ENCODE measurements at regions not wholly inside any gene's neighbourhood (a gene's known extent, or its start where the extent isn't known, plus 50 kb on each side); places are given as distances from the start of the nearest gene placed in this dataset.

- no peaks in the 10 kb centered on the region for H3K27me3 ChIP-seq
- no peaks in the 10 kb centered on the region for H3K36me3 ChIP-seq
- H3K9me3 ChIP-seq, result no peaks in the 10 kb centered on the region
- no peak for DNase-seq
- H3K4me3 ChIP-seq, result no peak overlapping the region
Measured at GRCh38 chr2:126378176-126378575, 277.8 kb upstream of the GYPC start.

GRCh38 chr2:126381091-126381490 is 274.9 kb upstream of the GYPC start:
- H3K4me3 ChIP-seq, result no peak overlapping the region
- peaks cover 3% of the 10 kb centered on the region for H3K9me3 ChIP-seq
- H3K36me3 ChIP-seq, result no peaks in the 10 kb centered on the region
- H3K27me3 ChIP-seq, result no peaks in the 10 kb centered on the region
- peak; percentile 8 for DNase-seq

- no peak overlapping the region for H3K4me3 ChIP-seq
- no peaks in the 10 kb centered on the region for H3K27me3 ChIP-seq
- H3K36me3 ChIP-seq, result no peaks in the 10 kb centered on the region
- no peak for DNase-seq
- H3K9me3 ChIP-seq, result peaks cover 8% of the 10 kb centered on the region
Measured at GRCh38 chr2:126382998-126383397, 273.0 kb upstream of the GYPC start.

- peaks cover 8% of the 10 kb centered on the region for H3K9me3 ChIP-seq
- no peak for DNase-seq
- no peaks in the 10 kb centered on the region for H3K36me3 ChIP-seq
- H3K27me3 ChIP-seq, result no peaks in the 10 kb centered on the region
- no peak overlapping the region for H3K4me3 ChIP-seq
Measured at GRCh38 chr2:126383800-126384199, 272.2 kb upstream of the GYPC start.

GRCh38 chr2:126385441-126385840 is 270.5 kb upstream of the GYPC start:
- Histone ChIP-seq H3K9me3 (peaks cover 8% of the 10 kb centered on the region), H3K36me3 (no peaks in the 10 kb centered on the region), H3K4me3 (no peak overlapping the region), H3K27me3 (no peaks in the 10 kb centered on the region)
- no peak for DNase-seq

- Histone ChIP-seq H3K4me3 (no peak overlapping the region), H3K27me3 (no peaks in the 10 kb centered on the region), H3K36me3 (no peaks in the 10 kb centered on the region), H3K9me3 (peaks cover 8% of the 10 kb centered on the region)
- no peak for DNase-seq
Measured at GRCh38 chr2:126385983-126386382, 270.0 kb upstream of the GYPC start.

GRCh38 chr2:126389446-126389845 is 266.5 kb upstream of the GYPC start:
- Histone ChIP-seq H3K27me3 (no peaks in the 10 kb centered on the region), H3K4me3 (no peak overlapping the region), H3K36me3 (no peaks in the 10 kb centered on the region), H3K9me3 (peaks cover 8% of the 10 kb centered on the region)
- no peak for DNase-seq

GRCh38 chr2:126392889-126393288 is 263.1 kb upstream of the GYPC start:
- no peaks in the 10 kb centered on the region for H3K9me3 ChIP-seq
- H3K27me3 ChIP-seq, result no peaks in the 10 kb centered on the region
- no peaks in the 10 kb centered on the region for H3K36me3 ChIP-seq
- H3K4me3 ChIP-seq, result no peak overlapping the region
- no peak for DNase-seq

GRCh38 chr2:126399001-126399400 is 257.0 kb upstream of the GYPC start:
- no peaks in the 10 kb centered on the region for H3K9me3 ChIP-seq
- H3K4me3 ChIP-seq, result no peak overlapping the region
- H3K27me3 ChIP-seq, result no peaks in the 10 kb centered on the region
- DNase-seq, result no peak
- H3K36me3 ChIP-seq, result no peaks in the 10 kb centered on the region

GRCh38 chr2:126403039-126403628 is 252.8 kb upstream of the GYPC start:
- Histone ChIP-seq H3K9me3 (no peaks in the 10 kb centered on the region), H3K36me3 (no peaks in the 10 kb centered on the region), H3K4me3 (no peak overlapping the region), H3K27me3 (no peaks in the 10 kb centered on the region)
- no peak for DNase-seq

GRCh38 chr2:126406267-126406666 is 249.7 kb upstream of the GYPC start:
- Histone ChIP-seq H3K27me3 (no peaks in the 10 kb centered on the region), H3K36me3 (no peaks in the 10 kb centered on the region), H3K9me3 (no peaks in the 10 kb centered on the region), H3K4me3 (no peak overlapping the region)
- no peak for DNase-seq

- no peak overlapping the region for H3K4me3 ChIP-seq
- no peak for DNase-seq
Measured at GRCh38 chr2:126408671-126409070, 247.3 kb upstream of the GYPC start.

GRCh38 chr2:126409850-126410249 is 246.1 kb upstream of the GYPC start:
- Histone ChIP-seq H3K4me3 (no peak overlapping the region), H3K27me3 (no peaks in the 10 kb centered on the region; the same call in 1 of the 2 replicates), H3K36me3 (no peaks in the 10 kb centered on the region), H3K9me3 (no peaks in the 10 kb centered on the region)
- no peak for DNase-seq

More at GRCh38 chr2:126408671-126409070, 247.3 kb upstream of the GYPC start:
- Histone ChIP-seq H3K27me3 (no peaks in the 10 kb centered on the region; the same call in 1 of the 2 replicates), H3K9me3 (no peaks in the 10 kb centered on the region), H3K36me3 (no peaks in the 10 kb centered on the region)

GRCh38 chr2:126413079-126413478 is 242.9 kb upstream of the GYPC start:
- no peaks in the 10 kb centered on the region; the same call in none of the 2 replicates for H3K27me3 ChIP-seq
- no peaks in the 10 kb centered on the region for H3K36me3 ChIP-seq
- no peak overlapping the region for H3K4me3 ChIP-seq
- no peaks in the 10 kb centered on the region for H3K9me3 ChIP-seq
- DNase-seq, result no peak

GRCh38 chr2:126419403-126419802 is 236.6 kb upstream of the GYPC start:
- no peaks in the 10 kb centered on the region; the same call in 1 of the 2 replicates for H3K27me3 ChIP-seq
- H3K36me3 ChIP-seq, result no peaks in the 10 kb centered on the region
- no peak overlapping the region for H3K4me3 ChIP-seq
- no peak for DNase-seq
- no peaks in the 10 kb centered on the region; the same call in 1 of the 2 replicates for H3K9me3 ChIP-seq

GRCh38 chr2:126425943-126426342 is 230.0 kb upstream of the GYPC start:
- H3K4me3 ChIP-seq, result no peak overlapping the region
- H3K36me3 ChIP-seq, result no peaks in the 10 kb centered on the region
- H3K9me3 ChIP-seq, result no peaks in the 10 kb centered on the region; the same call in 1 of the 2 replicates
- no peak for DNase-seq
- no peaks in the 10 kb centered on the region for H3K27me3 ChIP-seq

- no peak for DNase-seq
- Histone ChIP-seq H3K9me3 (no peaks in the 10 kb centered on the region), H3K27me3 (no peaks in the 10 kb centered on the region), H3K36me3 (no peaks in the 10 kb centered on the region), H3K4me3 (no peak overlapping the region)
Measured at GRCh38 chr2:126429103-126429502, 226.9 kb upstream of the GYPC start.

GRCh38 chr2:126431136-126431535 is 224.8 kb upstream of the GYPC start:
- H3K4me3 ChIP-seq, result no peak overlapping the region
- H3K9me3 ChIP-seq, result no peaks in the 10 kb centered on the region
- H3K36me3 ChIP-seq, result no peaks in the 10 kb centered on the region
- no peaks in the 10 kb centered on the region for H3K27me3 ChIP-seq
- DNase-seq, result no peak

GRCh38 chr2:126436411-126436810 is 219.5 kb upstream of the GYPC start:
- DNase-seq, result no peak
- Histone ChIP-seq H3K9me3 (no peaks in the 10 kb centered on the region), H3K36me3 (no peaks in the 10 kb centered on the region), H3K27me3 (no peaks in the 10 kb centered on the region), H3K4me3 (no peak overlapping the region)

Data from MG63 (cell line).